HG02943 (cell line): ENCODE measurements at regions not wholly inside any gene's neighbourhood (a gene's known extent, or its start where the extent isn't known, plus 50 kb on each side); places are given as distances from the start of the nearest gene placed in this dataset.
"Not testable (repeated sequence)": the region's sequence is repeated elsewhere in the genome, so short reads cannot be mapped to it uniquely, and the experiment has no call there.

Source experiments
- ATAC-seq: cut with Tn5 transposase; IDR thresholded peaks from one replicate; pipeline ENCODE4 v1.9.1; 2021; ENCODE audit warnings: mild to moderate bottlenecking, low read depth, moderate library complexity; ENCODE audit not compliant: unreplicated experiment

DNA sequence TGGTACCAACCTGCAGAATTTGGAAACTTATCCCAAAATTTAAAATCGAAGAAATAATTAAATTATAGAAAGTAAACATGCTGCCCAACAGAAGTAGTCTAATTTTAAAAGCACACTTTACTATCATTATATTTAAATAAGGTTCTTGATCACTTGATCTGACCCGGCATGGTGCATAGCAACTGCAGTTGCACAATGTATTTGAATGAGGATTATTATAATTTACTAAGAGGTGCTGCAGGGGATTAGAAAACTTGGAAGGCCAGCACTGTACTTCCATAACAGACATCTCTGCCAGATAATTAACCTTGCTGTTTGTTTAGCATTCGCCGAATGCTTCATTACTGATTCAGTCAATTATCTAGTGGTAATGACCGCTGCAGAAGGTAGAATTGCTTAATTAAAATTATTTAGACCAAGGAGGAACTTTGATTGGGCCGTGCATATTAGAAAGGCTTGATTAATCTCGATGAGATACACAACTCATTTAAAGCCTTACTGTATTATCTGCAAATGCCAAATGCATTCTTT lies 971.6 kb downstream of the ZPLD1 start:
- ATAC-seq: no peak

- no peak for ATAC-seq
Observed at GRCh38 chr3:103410231-103410630, 975.4 kb downstream of the ZPLD1 start.

DNA sequence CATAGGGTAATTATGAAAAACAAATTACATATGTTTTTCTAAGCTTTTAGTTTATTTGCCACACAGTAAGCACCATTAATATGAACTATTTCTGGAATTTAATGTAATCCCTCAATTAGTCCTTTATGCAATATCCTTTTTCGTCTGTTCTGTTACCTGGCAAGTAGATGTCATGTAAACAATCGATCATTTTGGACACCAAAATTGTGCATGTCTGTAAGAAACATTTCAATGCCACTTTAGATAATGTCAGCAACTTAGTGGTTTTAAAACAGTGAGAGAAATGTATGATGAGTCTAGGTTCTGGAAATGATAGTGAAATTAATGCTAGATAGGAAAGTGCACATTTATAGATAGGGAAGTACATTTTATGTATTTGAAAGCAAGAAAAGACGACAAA lies 986.6 kb downstream of the ZPLD1 start:
- no peak for ATAC-seq

GRCh38 chr3:103437883-103438282 lies 1003.1 kb downstream of the ZPLD1 start:
- no peak for ATAC-seq

DNA sequence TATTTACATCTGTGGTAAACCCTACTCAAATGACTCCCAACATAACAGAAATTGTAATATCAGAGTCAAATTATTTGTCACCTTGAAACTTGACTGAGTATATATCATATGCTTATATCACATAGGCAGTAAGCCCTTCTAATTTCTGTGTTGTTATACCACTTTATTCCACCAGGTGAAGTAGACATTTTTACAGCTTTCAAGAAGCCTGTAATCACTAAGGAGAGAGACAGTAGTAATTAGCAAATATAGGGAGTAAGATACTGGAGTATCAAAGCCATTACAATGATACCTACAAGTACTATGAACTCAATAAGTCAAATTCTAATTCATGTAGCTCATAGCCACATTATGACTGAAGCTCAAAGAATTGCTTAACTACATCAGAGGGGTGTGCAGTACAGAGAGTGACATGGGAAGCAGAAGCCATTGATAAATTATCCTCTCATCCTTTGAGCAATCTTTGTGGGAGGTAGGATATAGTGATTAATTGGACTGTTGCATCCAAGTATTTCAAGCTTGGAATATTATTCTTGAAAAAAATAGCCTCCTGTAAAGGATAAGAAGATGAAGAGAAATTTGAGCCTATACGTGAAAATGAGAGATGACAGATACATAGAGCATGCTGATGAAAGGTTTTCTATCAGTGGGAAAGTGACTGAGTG lies 1005.9 kb downstream of the ZPLD1 start:
- no peak for ATAC-seq

- no peak for ATAC-seq
Observed at GRCh38 chr3:103446953-103447629, 1012.3 kb downstream of the ZPLD1 start.

DNA sequence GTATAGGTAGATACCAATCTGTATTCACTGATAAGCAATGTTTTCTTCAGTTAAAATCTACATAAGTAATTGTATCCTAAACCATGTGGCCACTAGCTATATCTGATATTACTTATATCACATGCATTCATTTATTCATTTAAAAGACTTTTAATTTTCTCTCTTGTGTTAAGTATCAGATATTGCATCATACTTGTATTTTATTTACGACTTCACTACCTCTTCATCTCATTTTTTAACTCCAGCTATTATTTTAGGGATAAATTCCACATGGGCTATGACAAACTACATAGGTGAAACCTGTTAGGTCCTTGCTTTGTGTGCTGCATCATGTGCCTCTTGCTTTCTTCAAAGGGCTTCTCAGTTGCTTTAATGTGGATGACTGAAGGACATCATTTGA lies 1018.3 kb downstream of the ZPLD1 start:
- ATAC-seq: no peak

GRCh38 chr3:103459815-103460214 lies 1025.0 kb downstream of the ZPLD1 start:
- ATAC-seq: no peak

- no peak for ATAC-seq
Observed at GRCh38 chr3:103470498-103470897, 1035.7 kb downstream of the ZPLD1 start.

DNA sequence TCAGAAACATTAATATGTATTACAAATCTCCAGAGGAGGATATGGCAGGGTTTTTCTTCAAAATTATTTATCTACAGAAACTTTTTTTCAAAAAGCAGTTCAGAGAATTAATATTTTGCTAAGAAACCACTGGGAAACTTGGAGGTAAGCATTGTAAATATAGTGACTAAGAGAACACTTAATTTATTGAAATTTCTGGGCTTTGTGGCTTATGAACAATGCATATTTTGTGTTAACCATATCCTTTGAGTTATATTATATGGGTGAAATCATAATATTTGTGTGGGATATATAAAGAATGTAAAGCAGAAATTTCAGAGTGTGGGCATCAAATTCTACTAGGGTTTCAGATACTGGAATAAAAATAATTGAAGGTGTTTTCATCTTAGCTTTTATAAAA lies 1059.2 kb downstream of the ZPLD1 start:
- no peak for ATAC-seq

DNA sequence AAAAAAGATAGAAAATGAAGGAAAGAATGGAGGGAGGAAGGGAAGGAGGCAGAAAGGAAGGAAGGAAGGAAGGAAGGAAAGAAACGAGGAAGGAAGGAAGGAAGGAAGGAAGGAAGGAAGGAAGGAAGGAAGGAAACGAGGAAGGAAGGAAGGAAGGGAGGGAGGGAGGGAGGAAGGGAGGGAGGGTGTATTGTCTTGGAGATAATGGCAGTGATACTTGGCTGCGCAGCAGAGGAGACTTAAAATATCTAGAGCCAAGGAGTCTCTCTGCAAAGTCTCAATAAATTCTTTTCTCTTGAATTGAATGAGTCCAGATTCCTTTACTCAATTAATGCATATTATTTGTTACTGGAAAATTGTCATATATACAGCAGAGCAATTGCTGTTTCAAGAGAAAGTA lies 1059.7 kb downstream of the ZPLD1 start:
- ATAC-seq: no peak

DNA sequence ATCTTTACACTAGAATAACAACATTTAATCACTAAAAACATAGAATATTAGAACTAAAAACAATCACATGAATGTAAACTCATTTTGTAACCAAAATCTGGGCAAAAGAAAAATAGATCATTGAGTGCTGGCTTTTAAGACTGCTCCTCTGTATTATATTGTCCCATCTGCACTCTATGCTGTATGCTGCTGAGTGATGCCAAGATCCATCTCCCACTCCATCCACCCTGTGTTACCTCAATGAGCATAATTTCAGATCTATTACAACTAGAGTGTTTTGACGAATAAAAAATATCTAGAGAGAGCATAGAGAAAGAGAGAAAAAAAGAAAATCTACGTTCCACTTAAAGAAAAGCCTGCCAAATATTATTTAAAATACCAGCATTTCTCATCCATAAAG lies 1060.4 kb downstream of the ZPLD1 start:
- ATAC-seq: no peak

GRCh38 chr3:103499132-103499900 lies 1064.5 kb downstream of the ZPLD1 start:
- no peak for ATAC-seq

GRCh38 chr3:103499967-103500366 lies 1065.2 kb downstream of the ZPLD1 start:
- no peak for ATAC-seq

- ATAC-seq: no peak
Observed at GRCh38 chr3:103510760-103511159, 1075.9 kb downstream of the ZPLD1 start.

DNA sequence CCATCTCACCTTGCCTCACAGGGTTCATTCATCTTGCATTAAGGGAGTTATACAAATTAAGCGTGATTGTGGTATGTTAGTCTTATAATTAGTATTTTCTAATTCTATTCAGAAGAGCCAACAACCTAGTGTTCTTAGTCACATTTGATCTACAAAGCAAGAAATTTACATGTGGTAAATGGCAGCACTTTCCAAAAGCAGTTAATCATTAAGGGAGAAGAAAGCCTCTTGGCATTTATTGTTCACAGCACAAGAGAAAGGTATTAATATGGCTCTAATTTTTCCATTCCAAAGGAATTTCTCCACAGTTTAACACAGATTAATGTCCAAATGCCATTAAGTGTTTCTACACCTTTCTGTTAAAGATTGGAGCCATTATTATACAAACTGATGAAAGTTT lies 1077.1 kb downstream of the ZPLD1 start:
- ATAC-seq: peak; percentile 63

- no peak for ATAC-seq
Observed at GRCh38 chr3:103512595-103512994, 1077.8 kb downstream of the ZPLD1 start.

- ATAC-seq: no peak
Observed at GRCh38 chr3:103513003-103513402, 1078.2 kb downstream of the ZPLD1 start.

DNA sequence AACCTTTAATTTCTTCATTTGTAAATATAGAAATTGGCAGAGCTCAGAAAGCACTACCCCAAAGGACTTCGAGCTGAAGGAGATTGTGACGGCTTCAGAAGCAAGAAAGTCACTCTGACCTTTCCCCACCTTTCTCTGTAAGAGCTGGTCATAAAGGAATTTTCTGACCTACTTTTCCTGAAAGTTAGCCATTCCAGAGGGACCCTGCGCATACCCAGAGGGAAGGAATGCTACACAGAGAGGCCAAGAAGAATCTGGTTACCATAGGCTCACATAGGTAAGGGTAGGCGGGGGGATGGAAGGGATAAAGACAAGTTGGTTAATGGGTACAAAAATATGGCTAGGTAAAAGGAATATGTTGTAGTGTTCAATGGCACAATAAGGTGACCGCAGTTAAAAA lies 1080.3 kb downstream of the ZPLD1 start:
- no peak for ATAC-seq

GRCh38 chr3:103516950-103517349 lies 1082.1 kb downstream of the ZPLD1 start:
- no peak for ATAC-seq

DNA sequence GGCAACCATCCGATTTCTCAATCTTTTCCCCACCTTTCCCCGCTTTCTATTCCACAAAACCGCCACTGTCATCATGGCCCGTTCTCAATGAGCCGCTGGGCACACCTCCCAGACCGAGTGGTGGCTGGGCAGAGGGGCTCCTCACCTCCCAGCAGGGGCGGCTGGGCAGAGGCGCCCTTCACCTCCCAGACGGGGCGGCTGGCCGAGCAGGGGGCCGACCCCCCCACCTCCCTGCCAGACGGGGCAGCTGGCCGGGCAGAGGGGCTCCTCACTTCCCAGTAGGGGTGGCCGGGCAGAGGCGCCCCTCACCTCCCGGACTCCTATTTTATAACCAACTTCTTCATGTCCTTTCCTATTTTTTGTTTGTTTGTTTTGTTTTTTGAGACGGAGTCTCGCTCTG lies 1096.5 kb downstream of the ZPLD1 start:
- not testable (repeated sequence) for ATAC-seq
